Endothelial cell (in vitro differentiated cells): ENCODE measurements at regions not wholly inside any gene's neighbourhood (a gene's known extent, or its start where the extent isn't known, plus 50 kb on each side); places are given as distances from the start of the nearest gene placed in this dataset.

Experiments
- DNase-seq: peaks from one replicate; pipeline ENCODE4 v3.0.0; 2021; ENCODE audit warnings: low spot score
- H3K27ac Mint-ChIP-seq: one replicate; pipeline ENCODE4 v1.8.0; 2021; ENCODE audit warnings: mixed read lengths, inconsistent platforms; ENCODE audit not compliant: unreplicated experiment
- H3K27me3 Mint-ChIP-seq: one replicate; pipeline ENCODE4 v1.8.0; 2021; ENCODE audit warnings: mild to moderate bottlenecking, moderate library complexity, mixed read lengths, inconsistent platforms; ENCODE audit not compliant: unreplicated experiment
- H3K36me3 Mint-ChIP-seq: one replicate; pipeline ENCODE4 v1.8.0; 2021; ENCODE audit warnings: mild to moderate bottlenecking, low read depth, mixed read lengths, inconsistent platforms; ENCODE audit not compliant: unreplicated experiment
- H3K4me1 Mint-ChIP-seq: one replicate; pipeline ENCODE4 v1.8.0; 2021; ENCODE audit warnings: mild to moderate bottlenecking, mixed read lengths, inconsistent platforms; ENCODE audit not compliant: unreplicated experiment
- H3K4me3 Mint-ChIP-seq: one replicate; pipeline ENCODE4 v1.8.0; 2021; ENCODE audit warnings: mild to moderate bottlenecking, mixed read lengths, inconsistent platforms; ENCODE audit not compliant: unreplicated experiment
- H3K9me3 Mint-ChIP-seq: one replicate; pipeline ENCODE4 v1.8.0; 2021; ENCODE audit warnings: mixed read lengths, inconsistent platforms; ENCODE audit not compliant: unreplicated experiment
- TF ChIP-seq, protein P1 (sequence below): fragments of 200-600 bp; sonication (generic); IDR thresholded peaks from one replicate; pipeline ENCODE4 v1.5.0; 2021; ENCODE audit warnings: antibody characterized with exemption; ENCODE audit not compliant: unreplicated experiment

DNA sequence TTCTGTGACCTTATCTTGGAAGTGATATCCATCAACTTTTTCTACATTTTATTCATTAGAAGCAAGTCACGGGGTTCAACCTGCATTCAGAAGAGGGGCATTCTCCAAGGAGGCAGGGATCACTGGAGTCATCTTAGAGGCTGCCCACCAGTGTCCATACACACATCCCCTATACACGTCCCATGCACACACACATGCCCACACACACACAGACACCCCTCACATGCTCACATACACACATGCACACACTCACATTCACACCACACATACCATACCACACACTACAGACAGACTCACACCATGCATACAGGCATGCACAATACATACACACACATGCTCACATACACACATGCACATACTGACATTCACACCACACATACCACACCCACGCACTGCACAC lies 884.7 kb downstream of the TBC1D22A start:
- no peak overlapping the region for H3K4me3 Mint-ChIP-seq
- H3K27me3 Mint-ChIP-seq = peaks cover 2% of the 10 kb centered on the region
- H3K4me1 Mint-ChIP-seq = no peaks in the 10 kb centered on the region
- no peak for DNase-seq
- peaks cover 6% of the 10 kb centered on the region for H3K9me3 Mint-ChIP-seq
- TF ChIP-seq, protein P1, sequence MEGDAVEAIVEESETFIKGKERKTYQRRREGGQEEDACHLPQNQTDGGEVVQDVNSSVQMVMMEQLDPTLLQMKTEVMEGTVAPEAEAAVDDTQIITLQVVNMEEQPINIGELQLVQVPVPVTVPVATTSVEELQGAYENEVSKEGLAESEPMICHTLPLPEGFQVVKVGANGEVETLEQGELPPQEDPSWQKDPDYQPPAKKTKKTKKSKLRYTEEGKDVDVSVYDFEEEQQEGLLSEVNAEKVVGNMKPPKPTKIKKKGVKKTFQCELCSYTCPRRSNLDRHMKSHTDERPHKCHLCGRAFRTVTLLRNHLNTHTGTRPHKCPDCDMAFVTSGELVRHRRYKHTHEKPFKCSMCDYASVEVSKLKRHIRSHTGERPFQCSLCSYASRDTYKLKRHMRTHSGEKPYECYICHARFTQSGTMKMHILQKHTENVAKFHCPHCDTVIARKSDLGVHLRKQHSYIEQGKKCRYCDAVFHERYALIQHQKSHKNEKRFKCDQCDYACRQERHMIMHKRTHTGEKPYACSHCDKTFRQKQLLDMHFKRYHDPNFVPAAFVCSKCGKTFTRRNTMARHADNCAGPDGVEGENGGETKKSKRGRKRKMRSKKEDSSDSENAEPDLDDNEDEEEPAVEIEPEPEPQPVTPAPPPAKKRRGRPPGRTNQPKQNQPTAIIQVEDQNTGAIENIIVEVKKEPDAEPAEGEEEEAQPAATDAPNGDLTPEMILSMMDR = no peak
- no peaks in the 10 kb centered on the region for H3K36me3 Mint-ChIP-seq
- H3K27ac Mint-ChIP-seq = no peak overlapping the region

DNA sequence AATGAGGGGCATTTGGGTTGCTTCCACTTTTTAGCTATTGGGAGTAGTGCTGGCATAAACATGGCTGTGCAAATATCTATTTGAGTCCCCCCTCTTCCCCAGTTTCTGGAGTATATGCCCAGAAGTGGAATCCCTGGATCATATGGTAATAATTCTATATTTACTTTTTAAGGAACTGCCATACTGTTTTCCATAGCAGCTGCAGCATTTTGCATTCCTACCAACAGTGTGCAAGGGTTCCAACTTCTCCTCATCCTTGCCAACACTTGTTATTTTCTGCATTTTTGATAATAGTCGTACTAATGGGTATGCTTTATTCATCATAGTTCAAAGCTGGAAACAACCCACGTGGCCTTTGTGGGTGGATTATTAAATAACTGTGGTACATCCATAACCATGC lies 883.5 kb downstream of the TBC1D22A start:
- Mint-ChIP-seq H3K27me3 (no peaks in the 10 kb centered on the region), H3K27ac (no peak overlapping the region), H3K36me3 (no peaks in the 10 kb centered on the region), H3K4me3 (no peak overlapping the region), H3K4me1 (no peaks in the 10 kb centered on the region), H3K9me3 (no peaks in the 10 kb centered on the region)
- TF ChIP-seq, protein P1 = no peak
- DNase-seq = no peak

DNA sequence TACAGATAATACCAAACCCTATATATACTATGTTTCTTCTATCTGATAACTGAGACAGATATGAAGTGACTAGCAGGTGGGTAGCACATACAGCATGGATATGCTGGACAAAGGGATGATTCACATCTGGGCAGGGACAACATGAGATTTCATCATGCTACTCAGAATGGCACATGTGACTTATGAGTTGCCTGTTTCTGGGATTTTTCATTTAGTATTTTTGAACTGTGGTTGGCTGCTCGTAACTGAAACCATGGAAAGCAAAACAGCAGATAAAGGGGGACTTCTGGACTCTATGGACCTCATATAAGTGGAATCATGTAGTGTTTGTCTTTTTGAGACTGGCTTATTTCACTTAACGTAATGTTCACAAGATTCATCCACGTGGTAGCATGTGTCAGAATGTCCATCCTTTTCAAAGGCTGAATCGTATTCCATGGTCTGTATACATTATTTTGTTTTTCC lies 883.0 kb downstream of the TBC1D22A start:
- H3K4me3 Mint-ChIP-seq = no peak overlapping the region
- TF ChIP-seq, protein P1 = no peak
- no peak for DNase-seq
- no peaks in the 10 kb centered on the region for H3K4me1 Mint-ChIP-seq
- no peaks in the 10 kb centered on the region for H3K36me3 Mint-ChIP-seq
- H3K27ac Mint-ChIP-seq = no peak overlapping the region
- no peaks in the 10 kb centered on the region for H3K9me3 Mint-ChIP-seq
- H3K27me3 Mint-ChIP-seq = no peaks in the 10 kb centered on the region

DNA sequence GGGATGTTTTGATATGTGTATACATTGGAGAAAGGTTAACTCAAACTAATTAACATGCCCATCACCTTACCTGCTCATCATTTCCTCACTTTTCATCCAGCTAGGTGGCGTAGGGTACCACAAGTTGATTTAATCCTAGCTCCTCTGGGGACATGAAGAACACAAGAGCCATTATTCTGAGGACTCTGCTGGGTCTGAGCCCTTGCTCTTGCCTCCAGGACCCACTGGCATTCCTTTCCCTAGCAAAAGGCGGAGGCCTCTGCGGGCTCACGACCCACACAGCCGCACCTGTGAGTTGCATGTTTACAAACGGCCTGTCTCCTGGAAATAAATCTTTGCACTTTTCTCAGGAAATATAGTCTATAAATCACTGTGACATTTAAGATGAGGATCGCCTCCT lies 871.9 kb downstream of the TBC1D22A start:
- no peak for DNase-seq
- no peaks in the 10 kb centered on the region for H3K4me1 Mint-ChIP-seq
- peaks cover 7% of the 10 kb centered on the region for H3K27me3 Mint-ChIP-seq
- no peak overlapping the region for H3K4me3 Mint-ChIP-seq
- peaks cover 10% of the 10 kb centered on the region for H3K9me3 Mint-ChIP-seq
- TF ChIP-seq, protein P1 = no peak
- H3K27ac Mint-ChIP-seq = no peak overlapping the region
- peaks cover 7% of the 10 kb centered on the region for H3K36me3 Mint-ChIP-seq

DNA sequence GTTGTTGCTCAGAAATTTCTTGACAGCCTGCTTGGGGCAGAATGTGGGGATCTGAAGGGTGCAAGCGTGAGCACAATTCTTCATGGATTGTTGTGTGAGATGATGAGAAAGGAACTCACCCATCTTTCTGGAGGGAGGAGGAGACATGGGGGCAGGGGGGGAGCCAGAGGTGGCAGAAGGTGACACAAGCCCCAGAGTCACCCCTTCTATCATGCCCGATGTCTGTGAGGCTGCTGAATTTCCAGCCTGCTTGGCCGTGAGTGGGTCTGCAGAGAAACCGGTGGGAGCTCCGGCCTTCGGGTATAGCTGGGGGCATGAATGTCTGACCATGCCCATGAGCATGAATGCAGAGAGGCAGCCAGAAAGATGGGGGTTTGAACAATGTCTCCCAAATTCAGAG lies 870.7 kb downstream of the TBC1D22A start:
- H3K4me3 Mint-ChIP-seq = no peak overlapping the region
- peaks cover 9% of the 10 kb centered on the region for H3K27me3 Mint-ChIP-seq
- DNase-seq = no peak
- TF ChIP-seq, protein P1 = no peak
- no peak overlapping the region for H3K27ac Mint-ChIP-seq
- peaks cover 5% of the 10 kb centered on the region for H3K9me3 Mint-ChIP-seq
- H3K4me1 Mint-ChIP-seq = no peaks in the 10 kb centered on the region
- peaks cover 7% of the 10 kb centered on the region for H3K36me3 Mint-ChIP-seq
